ENCODE measurements at regions not wholly inside any gene's neighbourhood (a gene's known extent, or its start where the extent isn't known, plus 50 kb on each side); places are given as distances from the start of the nearest gene placed in this dataset.

DNA sequence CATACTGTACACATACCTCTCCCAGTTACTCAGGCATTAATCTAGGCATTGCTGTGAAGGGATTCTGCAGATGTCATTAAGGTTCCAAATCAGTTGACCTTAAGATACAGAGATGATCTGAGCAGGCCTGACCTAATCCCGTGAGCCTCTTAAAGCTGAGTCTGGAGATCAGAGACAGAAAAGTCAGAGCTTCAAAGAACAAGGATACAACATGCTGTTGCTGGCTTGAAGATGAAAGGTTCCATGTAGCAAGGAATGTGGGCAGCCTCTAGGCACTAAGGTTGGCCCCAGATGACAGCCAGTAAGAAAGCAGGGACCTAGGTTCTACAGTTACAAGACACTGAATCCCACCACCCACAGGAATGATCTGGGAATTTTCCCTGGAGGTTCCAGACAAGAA, 81.1 kb downstream of the MAP1LC3B2 start:
- TF ChIP-seq CTCF (conservative IDR thresholded peaks at IDR 0.05) (no peak), EZH2 (IDR thresholded peaks at IDR 0.05; ENCODE audit: low read depth) (no peak)
